ENCODE measurements at regions not wholly inside any gene's neighbourhood (a gene's known extent, or its start where the extent isn't known, plus 50 kb on each side); places are given as distances from the start of the nearest gene placed in this dataset.

DNA sequence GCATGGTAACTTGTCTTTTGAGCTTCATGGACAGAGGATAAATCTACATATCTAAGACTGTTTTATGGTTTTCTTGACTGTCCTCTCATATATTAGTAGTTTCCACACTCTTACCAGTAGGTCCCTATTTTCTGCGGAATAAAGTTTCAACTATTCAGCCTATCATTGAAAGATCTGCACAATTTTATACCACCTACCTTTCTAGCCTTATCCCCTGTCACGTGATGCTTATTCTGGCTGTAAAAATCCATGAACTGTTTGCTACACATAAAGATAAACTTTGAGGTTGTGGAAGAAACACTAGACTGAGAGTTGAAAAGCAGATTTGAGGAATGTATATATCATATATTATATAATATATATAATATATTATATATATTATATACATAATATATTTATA, 423.8 kb downstream of the TENT5A start:
- TF ChIP-seq, protein P1, sequence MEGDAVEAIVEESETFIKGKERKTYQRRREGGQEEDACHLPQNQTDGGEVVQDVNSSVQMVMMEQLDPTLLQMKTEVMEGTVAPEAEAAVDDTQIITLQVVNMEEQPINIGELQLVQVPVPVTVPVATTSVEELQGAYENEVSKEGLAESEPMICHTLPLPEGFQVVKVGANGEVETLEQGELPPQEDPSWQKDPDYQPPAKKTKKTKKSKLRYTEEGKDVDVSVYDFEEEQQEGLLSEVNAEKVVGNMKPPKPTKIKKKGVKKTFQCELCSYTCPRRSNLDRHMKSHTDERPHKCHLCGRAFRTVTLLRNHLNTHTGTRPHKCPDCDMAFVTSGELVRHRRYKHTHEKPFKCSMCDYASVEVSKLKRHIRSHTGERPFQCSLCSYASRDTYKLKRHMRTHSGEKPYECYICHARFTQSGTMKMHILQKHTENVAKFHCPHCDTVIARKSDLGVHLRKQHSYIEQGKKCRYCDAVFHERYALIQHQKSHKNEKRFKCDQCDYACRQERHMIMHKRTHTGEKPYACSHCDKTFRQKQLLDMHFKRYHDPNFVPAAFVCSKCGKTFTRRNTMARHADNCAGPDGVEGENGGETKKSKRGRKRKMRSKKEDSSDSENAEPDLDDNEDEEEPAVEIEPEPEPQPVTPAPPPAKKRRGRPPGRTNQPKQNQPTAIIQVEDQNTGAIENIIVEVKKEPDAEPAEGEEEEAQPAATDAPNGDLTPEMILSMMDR (conservative IDR thresholded peaks at IDR 0.05) = no peak
- TF ChIP-seq ZFX (IDR thresholded peaks at IDR 0.05) = no peak
